ENCODE measurements at regions not wholly inside any gene's neighbourhood (a gene's known extent, or its start where the extent isn't known, plus 50 kb on each side); places are given as distances from the start of the nearest gene placed in this dataset.

GRCh38 chr18:61006687-61007224 lies 326.5 kb upstream of the CDH20 start:
- Mint-ChIP-seq H3K4me1 (ENCODE audit: low read depth) (peaks cover 2% of the 10 kb centered on the region), H3K36me3 (ENCODE audit: insufficient read depth) (no peaks in the 10 kb centered on the region), H3K27ac (no peak overlapping the region), H3K4me3 (ENCODE audit: low read depth) (no peak overlapping the region), H3K27me3 (no peaks in the 10 kb centered on the region), H3K9me3 (ENCODE audit: low read depth) (no peaks in the 10 kb centered on the region)
- no peak for TF ChIP-seq CTCF (IDR thresholded peaks at IDR 0.05; ENCODE audit: unreplicated experiment)
- DNase-seq (ENCODE audit: low spot score, unreplicated experiment): no peak

GRCh38 chr18:61019338-61020301 lies 313.6 kb upstream of the CDH20 start:
- no peak for TF ChIP-seq CTCF (IDR thresholded peaks at IDR 0.05; ENCODE audit: unreplicated experiment)
- Mint-ChIP-seq H3K36me3 (ENCODE audit: insufficient read depth) (no peaks in the 10 kb centered on the region), H3K4me3 (ENCODE audit: low read depth) (no peak overlapping the region), H3K9me3 (ENCODE audit: low read depth) (peaks cover 3% of the 10 kb centered on the region), H3K27ac (no peak overlapping the region), H3K4me1 (ENCODE audit: low read depth) (peaks cover 3% of the 10 kb centered on the region), H3K27me3 (no peaks in the 10 kb centered on the region)
- no peak for DNase-seq (ENCODE audit: low spot score, unreplicated experiment)

GRCh38 chr18:61025596-61025995 lies 307.6 kb upstream of the CDH20 start:
- TF ChIP-seq CTCF (IDR thresholded peaks at IDR 0.05; ENCODE audit: unreplicated experiment): no peak
- Mint-ChIP-seq H3K27ac (no peak overlapping the region), H3K27me3 (no peaks in the 10 kb centered on the region), H3K4me1 (ENCODE audit: low read depth) (peaks cover 5% of the 10 kb centered on the region), H3K9me3 (ENCODE audit: low read depth) (peaks cover 3% of the 10 kb centered on the region), H3K36me3 (ENCODE audit: insufficient read depth) (no peaks in the 10 kb centered on the region), H3K4me3 (ENCODE audit: low read depth) (no peak overlapping the region)
- DNase-seq (ENCODE audit: low spot score, unreplicated experiment): no peak

DNA sequence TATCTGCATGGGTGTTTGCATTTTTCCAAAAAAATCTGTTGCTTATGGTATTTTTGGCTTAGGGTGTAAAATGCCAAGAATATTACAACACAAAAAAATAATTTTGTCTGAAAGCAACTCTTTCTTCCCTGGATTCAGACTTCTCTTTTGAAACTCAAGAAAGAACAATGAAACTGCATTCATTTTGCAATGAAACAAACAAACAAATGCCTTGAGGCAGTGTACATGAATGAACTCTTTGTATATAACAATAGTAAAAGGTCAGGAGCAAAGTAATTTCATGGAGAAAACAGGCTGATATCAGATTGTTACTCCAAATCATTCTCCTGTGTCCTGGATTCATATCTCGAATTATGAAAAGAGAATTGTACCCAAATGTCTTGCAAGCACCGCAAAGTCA lies 301.6 kb upstream of the CDH20 start:
- H3K27me3 Mint-ChIP-seq: no peaks in the 10 kb centered on the region
- H3K4me1 Mint-ChIP-seq (ENCODE audit: low read depth): no peaks in the 10 kb centered on the region
- DNase-seq (ENCODE audit: low spot score, unreplicated experiment): no peak
- TF ChIP-seq CTCF (IDR thresholded peaks at IDR 0.05; ENCODE audit: unreplicated experiment): no peak
- no peak overlapping the region for H3K27ac Mint-ChIP-seq
- no peak overlapping the region for H3K4me3 Mint-ChIP-seq (ENCODE audit: low read depth)
- no peaks in the 10 kb centered on the region for H3K36me3 Mint-ChIP-seq (ENCODE audit: insufficient read depth)
- H3K9me3 Mint-ChIP-seq (ENCODE audit: low read depth): no peaks in the 10 kb centered on the region

DNA sequence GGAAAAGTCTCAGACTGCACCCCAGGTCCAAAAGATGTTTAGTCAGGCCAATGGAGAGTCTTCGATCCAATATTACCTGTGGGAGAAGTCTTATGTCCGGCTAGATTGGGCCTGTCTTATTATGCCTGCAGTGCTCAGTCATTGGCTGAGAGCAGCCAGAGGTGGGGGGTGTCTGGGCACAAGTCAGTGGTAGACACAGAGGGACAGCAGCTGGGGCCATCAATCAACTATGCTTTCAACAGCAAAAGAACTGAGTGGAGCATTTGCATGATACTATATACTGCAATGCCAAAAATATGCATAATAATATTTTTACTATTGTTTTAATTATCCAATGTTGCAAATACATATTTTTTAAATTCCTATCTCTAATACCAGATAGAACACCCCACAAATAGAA lies 298.6 kb upstream of the CDH20 start:
- Mint-ChIP-seq H3K4me1 (ENCODE audit: low read depth) (no peaks in the 10 kb centered on the region), H3K27me3 (no peaks in the 10 kb centered on the region), H3K27ac (no peak overlapping the region), H3K9me3 (ENCODE audit: low read depth) (no peaks in the 10 kb centered on the region), H3K4me3 (ENCODE audit: low read depth) (no peak overlapping the region), H3K36me3 (ENCODE audit: insufficient read depth) (no peaks in the 10 kb centered on the region)
- no peak for TF ChIP-seq CTCF (IDR thresholded peaks at IDR 0.05; ENCODE audit: unreplicated experiment)
- no peak for DNase-seq (ENCODE audit: low spot score, unreplicated experiment)
